ENCODE measurements at regions not wholly inside any gene's neighbourhood (a gene's known extent, or its start where the extent isn't known, plus 50 kb on each side); places are given as distances from the start of the nearest gene placed in this dataset.

- in situ Hi-C loops (cut with MboI; ENCODE audit: low pct_unique_long_range_greater_than_20kb, low sequenced_read_pairs, unreplicated experiment) = loop anchor here (5.0 to 10.0 kb wide), 2 partner anchors 116 to 219 kb away; no protein-coding TSS in a partner anchor
- peak; percentile 44 for DNase-seq (ENCODE audit: low spot score)
- TF ChIP-seq CTCF (IDR thresholded peaks at IDR 0.05; ENCODE audit: extremely low read depth, insufficient read depth, missing control alignments) = peak; percentile 63
Measured at GRCh38 chr7:38105874-38106483, 72.1 kb upstream of the STARD3NL start.

- in situ Hi-C loops (cut with MboI; ENCODE audit: low pct_unique_long_range_greater_than_20kb, low sequenced_read_pairs, unreplicated experiment) = loop anchor here (5.0 to 10.0 kb wide), 2 partner anchors 115 to 217 kb away; no protein-coding TSS in a partner anchor
- DNase-seq (ENCODE audit: low spot score) = peak; percentile 52
- TF ChIP-seq CTCF (IDR thresholded peaks at IDR 0.05; ENCODE audit: extremely low read depth, insufficient read depth, missing control alignments) = peak; percentile 81
Measured at GRCh38 chr7:38107486-38107893, 70.6 kb upstream of the STARD3NL start.

- no peak for DNase-seq (ENCODE audit: low spot score)
- in situ Hi-C loops (cut with MboI; ENCODE audit: low pct_unique_long_range_greater_than_20kb, low sequenced_read_pairs, unreplicated experiment) = no loop called here
- no peak for TF ChIP-seq CTCF (IDR thresholded peaks at IDR 0.05; ENCODE audit: extremely low read depth, insufficient read depth, missing control alignments)
Measured at GRCh38 chr7:38112075-38112474, 66.0 kb upstream of the STARD3NL start.

GRCh38 chr7:38120076-38120475, 58.0 kb upstream of the STARD3NL start:
- in situ Hi-C loops (cut with MboI; ENCODE audit: low pct_unique_long_range_greater_than_20kb, low sequenced_read_pairs, unreplicated experiment) = no loop called here
- no peak for TF ChIP-seq CTCF (IDR thresholded peaks at IDR 0.05; ENCODE audit: extremely low read depth, insufficient read depth, missing control alignments)
- DNase-seq (ENCODE audit: low spot score) = no peak

- in situ Hi-C loops (cut with MboI; ENCODE audit: low pct_unique_long_range_greater_than_20kb, low sequenced_read_pairs, unreplicated experiment) = no loop called here
- no peak for DNase-seq (ENCODE audit: low spot score)
Measured at GRCh38 chr7:38122501-38122900, 55.5 kb upstream of the STARD3NL start.

GRCh38 chr7:38123494-38123893, 54.6 kb upstream of the STARD3NL start:
- TF ChIP-seq CTCF (IDR thresholded peaks at IDR 0.05; ENCODE audit: extremely low read depth, insufficient read depth, missing control alignments) = no peak
- DNase-seq (ENCODE audit: low spot score) = no peak
- in situ Hi-C loops (cut with MboI; ENCODE audit: low pct_unique_long_range_greater_than_20kb, low sequenced_read_pairs, unreplicated experiment) = no loop called here

More at GRCh38 chr7:38122501-38122900, 55.5 kb upstream of the STARD3NL start:
- TF ChIP-seq CTCF (IDR thresholded peaks at IDR 0.05; ENCODE audit: extremely low read depth, insufficient read depth, missing control alignments) = no peak

Measured in GM13977 (cell line).